Neural progenitor cell (in vitro differentiated cells): ENCODE measurements at regions not wholly inside any gene's neighbourhood (a gene's known extent, or its start where the extent isn't known, plus 50 kb on each side); places are given as distances from the start of the nearest gene placed in this dataset.

Experiments
- CTCF ChIP-seq: fragments of 200-600 bp; sonication (generic); IDR thresholded peaks from 2 replicates; pipeline ENCODE4 v1.5.1; 2017; ENCODE audit warnings: antibody characterized with exemption, mild to moderate bottlenecking
- EZH2 ChIP-seq: fragments of 200-600 bp; sonication (generic); IDR thresholded peaks from 2 replicates; pipeline ENCODE4 v1.6.1; 2017; ENCODE audit warnings: antibody characterized with exemption, mild to moderate bottlenecking, moderate library complexity

- TF ChIP-seq CTCF (no peak), EZH2 (no peak)
Observed at GRCh38 chr4:3367866-3368265, 73.9 kb upstream of the HGFAC start.
